NCI-H1048 (cell line): ENCODE measurements at regions not wholly inside any gene's neighbourhood (a gene's known extent, or its start where the extent isn't known, plus 50 kb on each side); places are given as distances from the start of the nearest gene placed in this dataset.
"Not testable (repeated sequence)": the region's sequence is repeated elsewhere in the genome, so short reads cannot be mapped to it uniquely, and the experiment has no call there.

Source experiments
- DNase-seq: peaks from one replicate; lab custom pipeline; 2025; lab: John Stamatoyannopoulos, UW

DNA sequence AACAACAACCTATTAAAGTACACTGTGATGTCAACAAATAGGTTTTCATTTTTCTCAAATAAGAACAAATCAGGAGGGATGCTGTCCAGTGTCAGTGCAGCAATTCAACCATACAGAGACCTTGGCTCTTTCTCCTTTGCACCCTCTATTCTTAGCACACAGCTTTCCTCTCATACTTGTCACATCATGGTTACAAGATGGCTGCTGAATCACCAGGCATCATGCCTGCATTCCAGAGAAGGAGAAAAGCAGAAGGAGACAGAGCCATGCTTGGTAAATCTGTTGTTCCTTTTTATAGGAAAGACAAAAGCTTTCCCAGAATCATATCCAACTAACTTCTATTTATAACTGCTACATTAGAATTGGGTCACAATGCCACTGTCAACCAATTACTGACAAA lies 124.7 kb upstream of the VLDLR start:
- DNase-seq, result no peak

GRCh38 chr9:2497666-2498400 lies 123.8 kb upstream of the VLDLR start:
- DNase-seq, result no peak

- no peak for DNase-seq
Measured at GRCh38 chr9:2502210-2502609, 119.4 kb upstream of the VLDLR start.

- DNase-seq, result no peak
Measured at GRCh38 chr9:2502760-2503159, 118.8 kb upstream of the VLDLR start.

DNA sequence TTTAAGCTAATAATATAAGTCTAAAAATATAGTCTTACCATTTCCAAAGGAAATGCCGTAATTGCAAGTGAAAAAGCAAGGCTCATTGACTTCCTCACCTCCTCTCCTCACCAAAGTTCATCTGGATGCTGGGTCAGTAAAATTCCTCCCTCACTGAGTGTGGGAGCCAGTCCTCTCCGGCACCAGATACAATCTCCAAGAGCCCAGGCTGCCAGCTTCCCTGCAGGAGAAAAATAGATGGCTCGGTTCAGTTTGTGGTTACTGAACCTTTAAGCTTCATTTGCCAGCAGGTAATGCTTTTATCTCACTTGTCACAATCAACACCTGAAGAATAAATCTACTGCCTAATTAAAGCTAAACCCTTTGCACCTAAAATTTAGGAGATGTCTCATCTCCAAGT lies 115.3 kb upstream of the VLDLR start:
- DNase-seq, result no peak

GRCh38 chr9:2523591-2523990 lies 98.0 kb upstream of the VLDLR start:
- DNase-seq, result no peak

- DNase-seq, result no peak
Measured at GRCh38 chr9:2524601-2525000, 97.0 kb upstream of the VLDLR start.

DNA sequence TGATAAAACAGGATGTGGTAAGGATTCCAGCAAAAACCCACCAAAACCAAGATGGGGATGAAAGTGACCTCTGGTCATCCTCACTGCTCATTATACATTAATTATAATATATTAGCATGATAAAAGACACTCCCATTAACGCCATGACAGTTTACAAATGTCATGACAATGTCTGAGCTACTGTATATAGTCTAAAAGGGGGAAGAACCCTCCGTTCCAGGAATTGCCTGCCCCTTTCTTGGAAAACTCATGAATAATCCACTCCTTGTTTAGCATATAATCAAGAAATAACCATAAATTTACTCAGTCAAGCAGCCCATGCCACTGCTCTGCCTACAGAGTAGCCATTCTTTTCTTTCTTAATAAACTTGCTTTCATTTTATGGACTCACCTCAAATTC lies 96.4 kb upstream of the VLDLR start:
- DNase-seq, result no peak

DNA sequence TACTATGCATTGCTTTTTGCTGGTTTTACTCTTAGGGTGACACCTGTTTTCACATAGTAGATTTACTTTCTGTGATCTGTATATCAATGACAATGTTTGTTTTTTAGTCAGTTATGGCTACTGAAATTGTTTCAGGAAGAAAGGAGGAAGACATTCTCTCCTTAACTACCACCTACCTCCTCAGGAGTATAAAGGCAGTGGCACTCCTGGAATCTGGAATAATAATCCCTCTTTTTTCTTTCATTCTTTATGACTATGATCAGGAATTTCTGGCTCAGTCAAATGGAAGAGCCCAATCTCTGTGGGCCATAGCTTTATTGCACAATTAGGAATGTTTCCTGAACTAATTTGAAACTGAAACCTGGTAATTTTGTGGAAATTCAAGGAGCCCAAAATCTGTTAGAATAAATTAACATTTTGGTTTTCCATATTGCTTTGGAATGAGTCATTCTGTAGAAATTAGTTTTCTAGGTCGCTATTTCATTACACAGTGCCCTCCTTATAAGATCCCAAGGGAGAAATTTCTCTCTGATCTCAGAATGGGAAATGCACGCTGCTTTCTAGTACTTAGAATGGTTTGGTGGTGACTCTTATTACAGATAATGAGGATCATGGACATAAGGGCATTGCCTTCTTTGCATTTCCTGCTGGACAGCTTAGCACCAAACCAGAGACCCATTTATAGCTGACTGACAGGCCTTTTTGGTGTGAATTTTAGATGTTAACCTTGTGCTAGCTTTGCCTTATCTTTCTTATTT lies 95.3 kb upstream of the VLDLR start:
- no peak for DNase-seq

- DNase-seq, result no peak
Measured at GRCh38 chr9:2531481-2531880, 90.1 kb upstream of the VLDLR start.

- DNase-seq, result no peak
Measured at GRCh38 chr9:2536511-2536910, 85.1 kb upstream of the VLDLR start.

DNA sequence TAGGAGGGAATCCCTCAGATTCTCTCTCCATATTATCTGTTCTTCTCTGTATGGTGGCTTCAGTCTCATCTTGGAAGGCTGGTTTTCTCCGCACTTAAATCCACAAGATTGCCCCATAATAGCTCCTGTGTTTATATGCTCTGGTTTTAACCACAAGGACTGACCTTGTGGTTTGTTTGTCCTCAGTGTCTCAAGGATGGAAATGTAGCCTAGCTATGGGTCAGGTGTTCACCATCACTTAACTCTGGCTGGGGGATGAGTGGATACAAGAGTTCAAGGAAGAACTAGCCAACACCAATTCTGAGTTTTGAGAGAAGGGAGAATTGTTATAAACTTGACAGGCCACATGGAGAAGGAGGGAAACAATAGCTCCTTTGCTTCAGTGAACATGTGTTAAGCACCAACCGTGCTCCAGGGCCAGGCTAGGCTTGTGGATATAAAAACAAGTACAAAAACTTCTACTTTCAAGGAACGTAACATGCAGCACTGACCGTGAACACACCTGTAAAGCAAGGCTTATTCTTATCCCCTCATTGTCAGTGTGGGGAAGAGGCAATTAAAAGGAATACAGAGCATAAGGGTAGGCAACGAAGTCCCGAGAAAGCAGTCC lies 75.6 kb upstream of the VLDLR start:
- DNase-seq, result no peak

- not testable (repeated sequence) for DNase-seq
Measured at GRCh38 chr9:2555899-2556600, 65.5 kb upstream of the VLDLR start.

GRCh38 chr9:2557693-2558092 lies 63.9 kb upstream of the VLDLR start:
- no peak for DNase-seq

- DNase-seq, result no peak
Measured at GRCh38 chr9:2559192-2560152, 62.1 kb upstream of the VLDLR start.

DNA sequence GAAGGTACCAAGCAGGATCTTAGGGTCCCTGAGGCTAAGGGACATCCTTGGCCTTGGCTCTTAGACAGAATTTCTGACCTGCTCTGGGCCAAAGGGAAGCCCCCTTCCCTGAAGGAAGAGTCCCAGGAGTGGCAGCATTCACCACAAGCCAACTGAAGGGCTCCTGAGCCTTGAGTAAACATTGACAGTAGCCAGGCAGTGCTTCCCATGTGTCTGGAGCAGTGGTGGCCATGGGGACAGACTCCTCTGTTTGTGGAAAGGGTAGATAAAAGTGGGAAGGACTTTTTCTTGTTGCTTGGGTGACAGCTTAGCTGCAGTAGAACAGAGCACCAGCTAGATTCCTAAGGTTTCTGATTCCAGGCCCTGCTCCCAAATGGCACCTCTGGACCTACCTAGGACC lies 61.4 kb upstream of the VLDLR start:
- DNase-seq, result no peak

DNA sequence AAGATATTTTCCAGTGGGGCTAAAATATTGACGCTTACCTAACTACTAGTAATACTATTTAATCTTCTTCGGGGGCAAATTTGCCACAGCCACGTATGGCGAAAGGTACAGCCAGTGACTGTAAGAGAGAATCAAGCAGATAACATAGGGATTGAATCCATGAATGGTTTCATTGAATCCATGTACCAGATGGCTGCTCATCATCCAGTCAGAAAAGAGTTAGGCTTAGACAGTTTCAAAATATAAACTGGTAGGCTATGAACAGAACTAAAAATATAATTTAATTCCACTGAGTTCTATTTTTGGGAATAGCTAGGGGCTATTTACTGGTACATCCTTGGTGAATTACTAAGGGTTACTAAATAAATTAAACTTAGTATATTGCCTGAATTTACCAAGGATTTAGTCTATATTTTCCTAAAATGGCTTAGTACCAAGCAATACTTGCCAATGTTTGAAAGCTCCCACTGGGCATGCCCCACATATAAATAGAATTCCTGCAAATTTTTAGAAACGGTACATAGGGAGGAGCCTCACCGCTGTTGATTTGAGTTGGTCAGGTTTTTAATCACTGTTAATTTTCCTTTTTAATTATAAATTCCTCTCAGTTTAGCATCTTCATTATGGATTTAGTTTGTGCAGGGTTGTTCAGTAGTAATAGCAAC lies 55.8 kb upstream of the VLDLR start:
- DNase-seq, result no peak

DNA sequence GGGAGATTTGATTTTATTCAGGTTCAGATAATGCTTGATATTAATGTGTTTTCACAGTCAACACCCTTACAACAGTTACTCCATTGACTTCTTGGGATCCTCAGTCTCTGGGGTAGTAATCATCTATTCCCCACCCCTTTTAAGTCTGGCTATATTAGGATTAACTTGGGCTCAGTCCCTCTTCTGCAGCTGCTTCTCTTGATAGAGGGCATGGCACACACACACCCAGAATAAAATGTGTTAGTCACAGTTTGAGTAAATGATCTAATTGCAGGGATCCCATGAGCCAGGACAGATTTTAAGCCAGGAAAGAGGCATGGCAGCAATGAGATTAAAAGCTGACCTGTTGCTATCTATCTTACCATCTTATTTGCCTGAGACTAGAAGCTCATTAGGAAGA lies 53.7 kb upstream of the VLDLR start:
- no peak for DNase-seq

- DNase-seq, result no peak
Measured at GRCh38 chr9:2568689-2569088, 52.9 kb upstream of the VLDLR start.

GRCh38 chr9:2570615-2571479 lies 50.7 kb upstream of the VLDLR start:
- no peak for DNase-seq
